ENCODE measurements at regions not wholly inside any gene's neighbourhood (a gene's known extent, or its start where the extent isn't known, plus 50 kb on each side); places are given as distances from the start of the nearest gene placed in this dataset.

DNA sequence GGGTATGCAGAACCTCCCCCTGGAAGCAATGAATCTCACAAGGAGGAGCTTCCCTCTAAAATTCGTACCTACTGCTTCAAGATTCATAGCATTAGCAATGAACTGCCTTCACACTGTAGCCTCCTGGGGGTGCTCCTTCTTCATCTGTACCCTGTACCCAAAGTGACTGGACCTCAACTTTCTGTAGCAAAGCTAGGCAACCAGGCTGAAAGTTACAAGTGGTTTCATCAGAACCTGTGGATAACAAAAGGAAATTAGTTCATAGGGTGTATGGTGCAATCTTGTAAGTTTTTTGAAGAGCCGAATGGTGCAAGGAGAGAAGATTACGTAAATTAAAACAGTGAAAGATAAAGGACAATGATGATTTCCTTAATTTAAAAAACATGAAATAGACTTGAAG is 1541.7 kb upstream of the FLRT2 start:
- H3K4me1 ChIP-seq: no peaks in the 10 kb centered on the region
- 78 to 82% methylated on average over 2 to 3 of the region's 3 CpGs for WGBS, 2 donors (ENCODE audit: low coverage in 1 of 2)
- H3K36me3 ChIP-seq: no peaks in the 10 kb centered on the region
- H3K27me3 ChIP-seq: no peaks in the 10 kb centered on the region
- TF ChIP-seq EP300 (IDR thresholded peaks at IDR 0.05; ENCODE audit: low read depth): no peak
- TF ChIP-seq, protein P1, sequence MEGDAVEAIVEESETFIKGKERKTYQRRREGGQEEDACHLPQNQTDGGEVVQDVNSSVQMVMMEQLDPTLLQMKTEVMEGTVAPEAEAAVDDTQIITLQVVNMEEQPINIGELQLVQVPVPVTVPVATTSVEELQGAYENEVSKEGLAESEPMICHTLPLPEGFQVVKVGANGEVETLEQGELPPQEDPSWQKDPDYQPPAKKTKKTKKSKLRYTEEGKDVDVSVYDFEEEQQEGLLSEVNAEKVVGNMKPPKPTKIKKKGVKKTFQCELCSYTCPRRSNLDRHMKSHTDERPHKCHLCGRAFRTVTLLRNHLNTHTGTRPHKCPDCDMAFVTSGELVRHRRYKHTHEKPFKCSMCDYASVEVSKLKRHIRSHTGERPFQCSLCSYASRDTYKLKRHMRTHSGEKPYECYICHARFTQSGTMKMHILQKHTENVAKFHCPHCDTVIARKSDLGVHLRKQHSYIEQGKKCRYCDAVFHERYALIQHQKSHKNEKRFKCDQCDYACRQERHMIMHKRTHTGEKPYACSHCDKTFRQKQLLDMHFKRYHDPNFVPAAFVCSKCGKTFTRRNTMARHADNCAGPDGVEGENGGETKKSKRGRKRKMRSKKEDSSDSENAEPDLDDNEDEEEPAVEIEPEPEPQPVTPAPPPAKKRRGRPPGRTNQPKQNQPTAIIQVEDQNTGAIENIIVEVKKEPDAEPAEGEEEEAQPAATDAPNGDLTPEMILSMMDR (IDR thresholded peaks at IDR 0.05): no peak
- TF ChIP-seq POLR2A (IDR thresholded peaks at IDR 0.05): no peak
- TF ChIP-seq POLR2AphosphoS5 (IDR thresholded peaks at IDR 0.05): no peak
- DNase-seq: no peak
- H3K4me3 ChIP-seq: no peak overlapping the region
- intact Hi-C loops (cut with DNase I; ENCODE audit: low total_unique reads) (no loop called here), in situ Hi-C loops (cut with MboI; ENCODE audit: low pct_ligation_motif_present in 1 of 4, low pct_unique_long_range_greater_than_20kb in 1 of 4, low sequenced_read_pairs in 3 of 4) (no loop called here)
- H3K9me3 ChIP-seq: no peaks in the 10 kb centered on the region
- H3K27ac ChIP-seq: no peak overlapping the region

DNA sequence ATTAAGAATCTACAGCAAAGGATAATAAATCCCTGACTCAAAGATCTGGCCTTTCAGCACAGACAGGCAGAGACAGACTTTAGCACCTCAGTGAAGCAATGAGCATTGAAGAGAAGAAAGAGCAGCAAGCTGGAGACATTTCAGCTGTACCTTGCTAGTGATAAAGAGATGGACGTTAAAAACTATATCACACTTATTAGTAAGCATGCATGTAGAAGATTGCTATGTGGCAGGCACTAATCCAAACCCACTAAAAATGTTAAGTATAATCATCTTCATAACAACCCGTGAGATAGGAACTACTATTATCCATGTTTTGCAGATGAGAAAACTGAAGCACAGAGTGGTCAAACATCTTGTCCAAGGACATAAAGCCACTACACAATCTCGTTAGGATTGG is 1538.3 kb upstream of the FLRT2 start:
- in situ Hi-C loops (cut with MboI; ENCODE audit: low pct_ligation_motif_present in 1 of 4, low pct_unique_long_range_greater_than_20kb in 1 of 4, low sequenced_read_pairs in 3 of 4): no loop called here
- no peak for DNase-seq

DNA sequence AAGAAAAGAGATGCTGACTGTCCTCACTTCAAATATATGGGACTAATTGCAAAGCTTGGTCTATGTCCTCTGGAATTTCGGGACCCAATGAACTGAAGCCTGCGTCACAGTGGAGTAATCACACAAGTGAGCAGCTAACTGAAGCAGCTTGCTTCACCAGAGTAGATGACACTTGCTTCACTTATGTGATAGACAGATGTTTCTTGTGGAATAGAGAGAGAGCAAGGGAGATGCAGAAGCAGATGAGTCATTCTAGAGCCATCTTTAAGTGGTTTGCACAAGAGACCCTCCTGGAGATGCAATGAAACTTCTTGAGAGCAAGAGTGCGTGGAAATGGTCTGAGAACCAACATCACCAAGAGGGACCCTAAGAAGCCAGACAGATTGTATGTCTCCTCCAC is 1537.1 kb upstream of the FLRT2 start:
- TF ChIP-seq POLR2A (IDR thresholded peaks at IDR 0.05): no peak
- TF ChIP-seq, protein P1 (IDR thresholded peaks at IDR 0.05): no peak
- TF ChIP-seq EP300 (IDR thresholded peaks at IDR 0.05; ENCODE audit: low read depth): no peak
- no peak for TF ChIP-seq POLR2AphosphoS5 (IDR thresholded peaks at IDR 0.05)
- no peak overlapping the region for H3K4me3 ChIP-seq
- in situ Hi-C loops (cut with MboI; ENCODE audit: low pct_ligation_motif_present in 1 of 4, low pct_unique_long_range_greater_than_20kb in 1 of 4, low sequenced_read_pairs in 3 of 4): no loop called here
- H3K4me1 ChIP-seq: no peaks in the 10 kb centered on the region
- H3K27me3 ChIP-seq: no peaks in the 10 kb centered on the region
- no peak overlapping the region for H3K27ac ChIP-seq
- no peaks in the 10 kb centered on the region for H3K36me3 ChIP-seq
- 78 to 82% methylated on average over 2 to 3 of the region's 3 CpGs for WGBS, 2 donors (ENCODE audit: low coverage in 1 of 2)
- no peaks in the 10 kb centered on the region for H3K9me3 ChIP-seq
- DNase-seq: no peak
- intact Hi-C loops (cut with DNase I; ENCODE audit: low total_unique reads): no loop called here

More for the DNA sequence above, 1538.3 kb upstream of the FLRT2 start:
- no peak overlapping the region for H3K4me3 ChIP-seq
- 63 to 76% methylated on average over 3 of the region's 3 CpGs for WGBS, 2 donors (ENCODE audit: low coverage in 1 of 2)
- no peak overlapping the region for H3K27ac ChIP-seq
- no peaks in the 10 kb centered on the region for H3K9me3 ChIP-seq
- H3K36me3 ChIP-seq: no peaks in the 10 kb centered on the region
- H3K27me3 ChIP-seq: no peaks in the 10 kb centered on the region
- no peaks in the 10 kb centered on the region for H3K4me1 ChIP-seq
- TF ChIP-seq EP300 (IDR thresholded peaks at IDR 0.05; ENCODE audit: low read depth): no peak
- intact Hi-C loops (cut with DNase I; ENCODE audit: low total_unique reads): no loop called here

DNA sequence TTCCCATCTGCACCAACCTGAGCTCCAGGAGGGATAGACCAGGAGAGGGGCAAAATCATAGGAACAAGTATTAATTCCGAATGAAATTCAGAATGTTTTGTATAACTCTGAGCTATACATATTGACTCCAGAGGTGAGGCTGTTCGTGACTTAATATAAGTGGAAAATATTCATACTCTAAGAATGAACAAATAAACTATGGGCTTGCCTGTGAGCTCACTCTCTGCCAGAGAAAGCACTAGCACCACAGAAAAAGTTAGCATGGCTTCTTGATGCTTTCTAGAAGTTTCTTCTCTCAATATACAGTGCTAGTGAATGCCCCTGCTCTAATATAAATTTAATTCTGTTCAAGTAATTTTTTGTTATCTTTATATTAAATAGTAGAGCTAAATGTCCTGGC is 1536.4 kb upstream of the FLRT2 start:
- WGBS, 2 donors (ENCODE audit: low coverage in 1 of 2): 50 to 66% methylated on average over 1 to 2 of the region's 2 CpGs
- Histone ChIP-seq H3K9me3 (no peaks in the 10 kb centered on the region), H3K4me3 (no peak overlapping the region), H3K4me1 (no peaks in the 10 kb centered on the region), H3K27me3 (no peaks in the 10 kb centered on the region), H3K27ac (no peak overlapping the region), H3K36me3 (no peaks in the 10 kb centered on the region)
- in situ Hi-C loops (cut with MboI; ENCODE audit: low pct_ligation_motif_present in 1 of 4, low pct_unique_long_range_greater_than_20kb in 1 of 4, low sequenced_read_pairs in 3 of 4): no loop called here
- TF ChIP-seq, protein P1 (IDR thresholded peaks at IDR 0.05): no peak
- TF ChIP-seq POLR2A (IDR thresholded peaks at IDR 0.05) (no peak), EP300 (IDR thresholded peaks at IDR 0.05; ENCODE audit: low read depth) (no peak), POLR2AphosphoS5 (IDR thresholded peaks at IDR 0.05) (no peak)
- no peak for DNase-seq
- intact Hi-C loops (cut with DNase I; ENCODE audit: low total_unique reads): no loop called here

DNA sequence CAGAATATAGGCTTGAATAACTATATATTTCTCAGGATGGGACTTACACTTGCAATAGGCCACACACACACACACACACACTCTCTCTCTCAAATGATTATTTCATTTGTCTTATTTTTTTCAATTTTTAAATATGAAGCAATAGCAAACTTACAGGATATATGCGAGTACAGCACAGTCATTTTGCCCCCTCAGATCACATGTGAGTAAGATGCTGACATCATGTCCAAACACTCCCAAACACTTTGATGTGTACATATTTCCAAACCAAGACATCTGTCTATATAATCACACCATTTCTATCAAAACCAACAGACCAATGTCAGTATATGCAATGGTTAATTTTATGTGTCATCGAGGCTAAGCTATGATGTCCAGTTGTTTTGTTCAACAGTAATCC is 1535.9 kb upstream of the FLRT2 start:
- in situ Hi-C loops (cut with MboI; ENCODE audit: low pct_ligation_motif_present in 1 of 4, low pct_unique_long_range_greater_than_20kb in 1 of 4, low sequenced_read_pairs in 3 of 4): no loop called here

More for the DNA sequence above, 1535.9 kb upstream of the FLRT2 start:
- intact Hi-C loops (cut with DNase I; ENCODE audit: low total_unique reads): no loop called here
- no peak for TF ChIP-seq EP300 (IDR thresholded peaks at IDR 0.05; ENCODE audit: low read depth)
- TF ChIP-seq POLR2A (IDR thresholded peaks at IDR 0.05): no peak
- TF ChIP-seq, protein P1 (IDR thresholded peaks at IDR 0.05): no peak
- no peak for TF ChIP-seq POLR2AphosphoS5 (IDR thresholded peaks at IDR 0.05)
- H3K9me3 ChIP-seq: no peaks in the 10 kb centered on the region
- H3K27me3 ChIP-seq: no peaks in the 10 kb centered on the region
- no peak for DNase-seq
- H3K4me1 ChIP-seq: no peaks in the 10 kb centered on the region
- WGBS, 2 donors (ENCODE audit: low coverage in 1 of 2): 84 to 86% methylated on average over 2 of the region's 2 CpGs
- H3K4me3 ChIP-seq: no peak overlapping the region
- no peak overlapping the region for H3K27ac ChIP-seq
- no peaks in the 10 kb centered on the region for H3K36me3 ChIP-seq

Measured in transverse colon (tissue), 4 donors.